Cardiac fibroblast (primary cell): ENCODE measurements at regions not wholly inside any gene's neighbourhood (a gene's known extent, or its start where the extent isn't known, plus 50 kb on each side); places are given as distances from the start of the nearest gene placed in this dataset.

Experiments used
- DNase-seq, 2 donors: peaks; one replicate each; pipeline versions ENCODE4 v3.0.0 to v3.0.0-alpha.2; 2010; ENCODE audit warnings: low read depth in 2 of 2
- H3K4me3 ChIP-seq, 2 donors: replicated peaks in 1 of 2; 1 replicate in 1 of 2; 2 replicates in 1 of 2; pipeline ENCODE4 v1.5.1; 2011; ENCODE audit warnings: low read depth in 2 of 2, low read length in 2 of 2, mild to moderate bottlenecking in 2 of 2, moderate library complexity in 1 of 2
- TF ChIP-seq, protein P1 (sequence below): IDR thresholded peaks from one replicate; pipeline ENCODE4 v1.5.1; 2011; ENCODE audit warnings: low read depth, mild to moderate bottlenecking, low read length, inconsistent platforms

GRCh38 chr7:7048213-7048612, 134.1 kb upstream of the C1GALT1 start:
- TF ChIP-seq, protein P1, sequence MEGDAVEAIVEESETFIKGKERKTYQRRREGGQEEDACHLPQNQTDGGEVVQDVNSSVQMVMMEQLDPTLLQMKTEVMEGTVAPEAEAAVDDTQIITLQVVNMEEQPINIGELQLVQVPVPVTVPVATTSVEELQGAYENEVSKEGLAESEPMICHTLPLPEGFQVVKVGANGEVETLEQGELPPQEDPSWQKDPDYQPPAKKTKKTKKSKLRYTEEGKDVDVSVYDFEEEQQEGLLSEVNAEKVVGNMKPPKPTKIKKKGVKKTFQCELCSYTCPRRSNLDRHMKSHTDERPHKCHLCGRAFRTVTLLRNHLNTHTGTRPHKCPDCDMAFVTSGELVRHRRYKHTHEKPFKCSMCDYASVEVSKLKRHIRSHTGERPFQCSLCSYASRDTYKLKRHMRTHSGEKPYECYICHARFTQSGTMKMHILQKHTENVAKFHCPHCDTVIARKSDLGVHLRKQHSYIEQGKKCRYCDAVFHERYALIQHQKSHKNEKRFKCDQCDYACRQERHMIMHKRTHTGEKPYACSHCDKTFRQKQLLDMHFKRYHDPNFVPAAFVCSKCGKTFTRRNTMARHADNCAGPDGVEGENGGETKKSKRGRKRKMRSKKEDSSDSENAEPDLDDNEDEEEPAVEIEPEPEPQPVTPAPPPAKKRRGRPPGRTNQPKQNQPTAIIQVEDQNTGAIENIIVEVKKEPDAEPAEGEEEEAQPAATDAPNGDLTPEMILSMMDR = no peak
- no peak for DNase-seq
- H3K4me3 ChIP-seq = no peak overlapping the region

GRCh38 chr7:7051206-7051877, 131.0 kb upstream of the C1GALT1 start:
- TF ChIP-seq, protein P1 = no peak
- peak; percentile 1 to 3 for DNase-seq
- no peak overlapping the region for H3K4me3 ChIP-seq

GRCh38 chr7:7054252-7054830, 128.0 kb upstream of the C1GALT1 start:
- TF ChIP-seq, protein P1 = no peak
- DNase-seq = no peak
- H3K4me3 ChIP-seq = no peak overlapping the region

GRCh38 chr7:7060828-7061599, 121.3 kb upstream of the C1GALT1 start:
- TF ChIP-seq, protein P1 = no peak
- no peak overlapping the region for H3K4me3 ChIP-seq
- no peak for DNase-seq

DNA sequence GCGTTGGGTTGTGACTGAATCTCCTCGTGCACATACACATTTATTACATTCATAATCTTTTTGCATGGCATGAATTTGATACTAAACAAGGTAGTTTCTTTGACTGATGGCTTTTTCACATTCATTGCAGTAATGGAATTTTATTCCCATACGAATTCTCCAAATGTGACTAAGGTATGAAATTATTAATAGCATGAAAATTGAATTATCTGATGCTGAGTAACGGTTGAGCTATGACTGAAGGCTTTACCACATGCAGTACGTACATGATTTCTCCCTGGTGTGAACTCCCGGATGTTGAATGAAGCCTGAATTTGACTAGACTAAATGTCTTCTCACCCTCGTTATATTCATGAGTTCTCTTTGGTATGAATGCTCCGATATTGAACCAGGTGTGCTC, 104.4 kb upstream of the C1GALT1 start:
- H3K4me3 ChIP-seq = no peak overlapping the region
- TF ChIP-seq, protein P1 = no peak
- no peak for DNase-seq

GRCh38 chr7:7080802-7081201, 101.5 kb upstream of the C1GALT1 start:
- no peak for DNase-seq
- no peak overlapping the region for H3K4me3 ChIP-seq
- TF ChIP-seq, protein P1 = no peak
